Frontal cortex (tissue), 3 donors: ENCODE measurements at regions not wholly inside any gene's neighbourhood (a gene's known extent, or its start where the extent isn't known, plus 50 kb on each side); places are given as distances from the start of the nearest gene placed in this dataset.
"Not testable (repeated sequence)": the region's sequence is repeated elsewhere in the genome, so short reads cannot be mapped to it uniquely, and the experiment has no call there.

Experiments used
- DNase-seq, 2 donors: peaks; one replicate each; pipeline ENCODE4 v3.0.0; 2012; ENCODE audit warnings: low spot score in 2 of 2
- FAIRE-seq: peaks from 2 replicates; lab custom pipeline; 2012; peaks lifted over from hg19 to GRCh38; lab: Jason Lieb, UNC
- donor health status: control.
- donor health status: control.
- donor health status: control.

DNA sequence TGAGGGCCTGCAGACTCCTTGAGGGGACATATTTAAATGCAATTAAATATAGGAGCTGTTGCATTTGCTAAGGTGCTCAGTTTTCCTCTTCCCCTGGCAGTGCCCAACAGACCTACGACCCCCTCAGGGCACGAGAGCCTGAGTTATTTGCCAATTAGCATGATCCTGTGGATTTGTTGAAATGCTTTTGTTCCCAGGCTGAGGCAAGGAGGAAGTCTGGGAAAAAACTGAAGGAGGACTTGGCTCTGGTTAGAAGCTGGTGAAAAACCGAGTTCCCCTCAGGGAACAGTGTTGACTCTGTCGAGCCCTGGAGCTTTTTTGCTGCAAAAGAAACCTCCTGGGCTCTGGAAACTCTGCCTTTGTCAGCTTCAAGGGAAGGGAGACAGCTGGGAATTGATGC, 103.6 kb upstream of the SHB start:
- FAIRE-seq (no peak), DNase-seq (no peak)

DNA sequence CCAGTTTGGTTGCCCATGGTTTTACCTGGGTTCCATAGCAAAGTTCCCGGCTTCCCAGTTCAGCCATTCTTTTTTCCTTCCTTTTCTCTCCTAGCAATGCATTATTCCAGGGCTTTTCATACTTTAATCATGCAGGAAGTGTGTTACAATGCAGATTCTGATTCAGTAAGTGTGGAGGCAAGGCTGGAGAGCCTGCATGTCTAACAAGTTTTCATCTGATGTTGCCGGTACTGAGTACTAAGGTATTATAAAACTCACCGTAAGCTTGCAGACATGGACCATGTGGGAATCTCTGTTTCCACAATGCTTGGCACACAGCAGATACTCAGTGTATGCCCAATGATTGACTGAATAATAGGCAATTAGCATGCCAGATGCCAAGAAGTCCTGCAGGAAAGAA, 102.9 kb upstream of the SHB start:
- FAIRE-seq (no peak), DNase-seq (no peak)

- no peak for DNase-seq
- no peak for FAIRE-seq
These were observed 102.5 kb upstream of the SHB start for GRCh38 chr9:38171538-38171884.

DNA sequence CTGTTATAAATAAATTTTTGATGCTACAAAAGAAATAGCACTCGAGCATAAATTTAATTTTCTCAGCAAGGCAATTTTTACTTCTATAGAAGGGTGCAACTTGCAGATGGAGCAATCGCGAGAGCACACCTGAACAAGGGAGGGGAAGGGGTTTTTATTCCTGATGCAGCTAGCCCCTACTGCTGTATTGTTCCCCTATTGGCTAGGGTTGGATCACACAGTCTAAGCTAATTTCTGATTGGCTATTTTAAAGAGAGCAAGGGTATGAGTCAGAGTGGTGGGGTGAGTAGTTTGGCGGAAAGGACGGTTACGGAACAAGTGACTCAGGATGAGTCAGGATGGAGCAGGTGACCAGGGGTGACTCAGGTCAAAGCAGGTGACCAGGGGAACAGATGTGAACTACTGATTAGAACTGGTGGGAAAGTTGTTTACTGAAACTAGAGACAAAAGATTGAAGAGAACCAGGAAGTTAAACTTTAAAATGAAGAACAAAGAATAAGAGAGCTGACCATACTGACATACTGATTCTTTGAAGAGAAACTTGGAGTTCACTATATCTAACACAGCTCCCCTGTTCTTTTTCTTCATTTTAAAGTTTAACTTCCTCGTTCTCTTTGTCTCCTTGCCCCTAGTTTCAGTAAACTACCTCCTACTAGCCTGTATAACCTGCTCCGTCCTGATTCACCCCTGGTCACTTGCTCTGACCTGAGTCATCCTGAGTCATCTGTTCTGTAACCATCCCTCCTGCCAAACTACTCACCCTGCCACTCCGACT, 101.9 kb upstream of the SHB start:
- DNase-seq, FAIRE-seq: not testable (repeated sequence)

DNA sequence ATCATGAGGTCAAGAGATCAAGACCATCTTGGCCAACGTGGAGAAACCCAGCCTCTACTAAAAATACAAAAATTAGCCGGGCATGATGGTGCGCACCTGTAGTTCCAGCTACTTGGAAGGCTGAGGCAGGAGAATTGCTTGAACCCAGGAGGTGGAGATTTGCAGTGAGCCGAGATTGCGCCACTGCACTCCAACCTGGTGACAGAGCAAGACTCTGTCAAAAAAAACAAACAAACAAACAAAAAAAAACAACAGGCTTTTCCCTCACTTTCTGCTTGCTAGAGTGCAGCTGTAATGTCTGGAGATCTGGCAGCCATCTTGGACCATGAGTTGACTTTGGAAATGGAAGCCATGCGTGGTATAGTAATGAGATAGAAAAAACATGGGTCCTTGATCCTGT, 101.1 kb upstream of the SHB start:
- not testable (repeated sequence) for DNase-seq, FAIRE-seq

DNA sequence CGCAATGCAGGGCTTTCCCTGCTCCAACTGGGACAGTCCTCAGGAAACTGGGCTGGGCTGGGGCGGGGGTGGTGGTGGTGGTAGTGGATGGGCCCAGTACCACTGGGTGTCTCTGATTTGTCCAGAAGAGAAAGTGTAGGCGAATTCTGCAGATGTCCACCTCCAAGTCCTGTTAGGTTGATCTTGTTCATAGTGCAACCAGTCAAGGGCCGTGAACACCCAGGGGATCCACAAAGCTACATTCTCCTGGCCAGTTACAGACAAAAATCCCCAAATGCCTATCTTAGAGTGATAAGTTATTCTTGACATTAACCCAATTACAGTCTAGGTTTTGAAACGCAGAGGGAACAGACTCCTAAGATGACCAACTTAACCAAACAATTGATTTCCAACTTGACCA, 97.5 kb upstream of the SHB start:
- FAIRE-seq (no peak), DNase-seq (no peak)

- FAIRE-seq: no peak
- no peak for DNase-seq
These were observed 95.7 kb upstream of the SHB start for GRCh38 chr9:38164659-38165221.

GRCh38 chr9:38163518-38163917, 94.5 kb upstream of the SHB start:
- FAIRE-seq (no peak), DNase-seq (no peak)

GRCh38 chr9:38162332-38163211, 93.5 kb upstream of the SHB start:
- FAIRE-seq: no peak

GRCh38 chr9:38160613-38161215, 91.7 kb upstream of the SHB start:
- DNase-seq (peak; percentile 12 to 22), FAIRE-seq (no peak)

More at GRCh38 chr9:38162332-38163211, 93.5 kb upstream of the SHB start:
- no peak for DNase-seq

DNA sequence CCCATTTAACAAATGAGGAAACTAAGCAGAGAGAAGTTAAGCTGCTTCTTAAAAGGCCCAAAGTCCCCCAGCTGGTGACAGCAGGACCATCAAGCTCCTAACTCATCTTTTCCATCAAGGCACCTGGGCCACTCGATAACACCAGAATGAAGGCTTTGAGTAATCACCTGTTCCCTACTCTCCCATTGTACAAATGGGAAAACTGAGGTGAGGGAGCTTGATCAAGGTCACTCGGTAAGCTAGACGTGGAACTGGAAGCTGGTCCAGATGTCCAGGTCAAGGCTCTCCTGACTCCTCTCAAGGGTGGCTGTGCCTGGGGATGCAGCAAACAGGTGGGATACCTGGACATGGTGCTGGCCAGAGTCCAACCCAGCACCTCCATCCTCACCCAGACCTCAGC, 90.6 kb upstream of the SHB start:
- FAIRE-seq: no peak
- no peak for DNase-seq

GRCh38 chr9:38158628-38159027, 89.6 kb upstream of the SHB start:
- no peak for DNase-seq
- FAIRE-seq: no peak

DNA sequence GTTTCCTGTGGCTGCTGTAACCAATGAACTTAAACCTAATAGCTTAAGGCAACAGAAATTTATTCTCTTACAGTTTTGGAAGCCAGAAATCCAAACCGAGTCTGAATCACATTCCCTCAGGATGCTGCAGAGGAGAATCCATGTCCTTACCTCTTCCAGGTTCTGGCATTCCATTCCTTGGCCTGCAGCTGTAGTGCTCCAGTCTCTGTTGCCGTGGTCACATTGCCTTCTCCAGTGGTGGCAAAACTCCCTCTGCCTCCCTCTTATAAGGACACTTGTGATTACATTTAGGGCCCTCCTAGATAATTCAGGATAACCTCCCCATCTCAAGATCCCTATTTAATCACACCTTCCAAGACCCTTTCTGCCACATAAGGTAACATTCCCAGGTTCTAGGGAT, 88.7 kb upstream of the SHB start:
- FAIRE-seq: no peak
- no peak for DNase-seq

GRCh38 chr9:38154501-38155421, 85.7 kb upstream of the SHB start:
- no peak for FAIRE-seq
- DNase-seq: no peak

DNA sequence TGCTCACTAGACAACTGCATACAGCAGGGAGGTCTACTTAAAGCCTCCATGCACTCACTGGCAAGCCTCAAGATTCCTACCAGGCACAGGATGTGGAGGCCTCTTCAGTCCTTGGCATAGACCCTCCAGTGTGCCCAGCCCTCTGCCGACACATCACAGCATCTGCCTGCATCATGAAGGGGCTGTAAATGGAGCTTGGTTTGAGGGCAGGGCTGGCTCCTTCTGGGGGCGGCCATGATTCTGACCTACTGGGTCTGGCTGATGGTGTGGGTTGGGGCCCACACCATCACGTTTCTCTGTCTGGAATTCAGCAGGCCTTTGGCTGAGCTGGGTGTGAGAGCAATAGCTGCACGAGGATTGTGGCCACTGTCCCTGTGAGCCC, 84.9 kb upstream of the SHB start:
- no peak for DNase-seq

GRCh38 chr9:38153152-38153909, 84.3 kb upstream of the SHB start:
- FAIRE-seq (no peak), DNase-seq (no peak)

More for the DNA sequence above, 84.9 kb upstream of the SHB start:
- FAIRE-seq: no peak

DNA sequence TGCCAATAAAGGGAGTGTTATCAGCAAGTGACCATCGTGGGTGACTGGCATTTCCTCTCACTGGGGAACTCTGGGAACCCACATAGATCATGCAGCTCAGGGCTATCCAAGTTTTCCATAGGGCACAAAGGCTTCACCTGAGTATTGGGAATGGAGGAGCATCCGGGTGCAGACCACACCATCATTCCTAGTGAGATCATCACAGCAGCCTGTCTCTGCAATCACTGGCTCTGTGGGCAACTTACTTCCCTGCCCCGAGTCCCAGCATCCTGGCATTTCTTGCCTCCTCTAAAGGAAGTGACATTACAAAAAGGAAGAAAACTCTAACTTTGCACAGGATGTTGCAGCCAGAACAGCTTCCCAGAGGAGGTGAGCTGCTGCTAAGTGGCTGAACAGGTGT, 80.6 kb upstream of the SHB start:
- FAIRE-seq: no peak
- no peak for DNase-seq

- FAIRE-seq: no peak
- DNase-seq: no peak
These were observed 77.8 kb upstream of the SHB start for GRCh38 chr9:38146844-38147243.

GRCh38 chr9:38145526-38146053, 76.6 kb upstream of the SHB start:
- FAIRE-seq: no peak
- no peak for DNase-seq
